Neural progenitor cell (in vitro differentiated cells): ENCODE measurements at regions not wholly inside any gene's neighbourhood (a gene's known extent, or its start where the extent isn't known, plus 50 kb on each side); places are given as distances from the start of the nearest gene placed in this dataset.

ENCODE experiments used
- CTCF ChIP-seq: fragments of 200-600 bp; sonication (generic); IDR thresholded peaks from 2 replicates; pipeline ENCODE4 v1.5.1; 2017; ENCODE audit warnings: antibody characterized with exemption, mild to moderate bottlenecking
- EZH2 ChIP-seq: fragments of 200-600 bp; sonication (generic); IDR thresholded peaks from 2 replicates; pipeline ENCODE4 v1.6.1; 2017; ENCODE audit warnings: antibody characterized with exemption, mild to moderate bottlenecking, moderate library complexity
- EZH2phosphoT487 ChIP-seq: fragments of 200-600 bp; sonication (generic); IDR thresholded peaks from 2 replicates; pipeline ENCODE4 v1.6.1; 2017; ENCODE audit warnings: antibody characterized with exemption

- TF ChIP-seq EZH2phosphoT487: no peak
- no peak for TF ChIP-seq EZH2
- TF ChIP-seq CTCF: no peak
Observed at GRCh38 chr13:34006011-34006410, 188.1 kb downstream of the RFC3 start.
